HG03378 (cell line): ENCODE measurements at regions not wholly inside any gene's neighbourhood (a gene's known extent, or its start where the extent isn't known, plus 50 kb on each side); places are given as distances from the start of the nearest gene placed in this dataset.

Experiments used
- ATAC-seq: cut with Tn5 transposase; IDR thresholded peaks from one replicate; pipeline ENCODE4 v1.9.1; 2021; ENCODE audit warnings: mild to moderate bottlenecking, moderate library complexity; ENCODE audit not compliant: unreplicated experiment

- no peak for ATAC-seq
Measured at GRCh38 chr2:226018641-226019040, 619.1 kb downstream of the NYAP2 start.

GRCh38 chr2:226017537-226017936 is 618.0 kb downstream of the NYAP2 start:
- ATAC-seq: no peak

- ATAC-seq: no peak
Measured at GRCh38 chr2:226017107-226017506, 617.6 kb downstream of the NYAP2 start.

GRCh38 chr2:226011716-226012450 is 612.4 kb downstream of the NYAP2 start:
- no peak for ATAC-seq

- peak; percentile 74 for ATAC-seq
Measured at GRCh38 chr2:226002438-226002837, 602.9 kb downstream of the NYAP2 start.

GRCh38 chr2:226001716-226002115 is 602.2 kb downstream of the NYAP2 start:
- no peak for ATAC-seq

GRCh38 chr2:225999692-226000091 is 600.2 kb downstream of the NYAP2 start:
- ATAC-seq: no peak

GRCh38 chr2:225998653-225999052 is 599.1 kb downstream of the NYAP2 start:
- no peak for ATAC-seq

- ATAC-seq: no peak
Measured at GRCh38 chr2:225998116-225998515, 598.6 kb downstream of the NYAP2 start.

- no peak for ATAC-seq
Measured at GRCh38 chr2:225996462-225996828, 596.9 kb downstream of the NYAP2 start.

- ATAC-seq: no peak
Measured at GRCh38 chr2:225995796-225996461, 596.4 kb downstream of the NYAP2 start.

GRCh38 chr2:225994748-225995405 is 595.4 kb downstream of the NYAP2 start:
- no peak for ATAC-seq

- ATAC-seq: no peak
Measured at GRCh38 chr2:225993430-225993829, 593.9 kb downstream of the NYAP2 start.

- no peak for ATAC-seq
Measured at GRCh38 chr2:225989809-225990208, 590.3 kb downstream of the NYAP2 start.

- no peak for ATAC-seq
Measured at GRCh38 chr2:225980372-225980771, 580.9 kb downstream of the NYAP2 start.

GRCh38 chr2:225971433-225971832 is 571.9 kb downstream of the NYAP2 start:
- no peak for ATAC-seq

GRCh38 chr2:225948903-225949302 is 549.4 kb downstream of the NYAP2 start:
- ATAC-seq: no peak

GRCh38 chr2:225938991-225939390 is 539.5 kb downstream of the NYAP2 start:
- no peak for ATAC-seq

GRCh38 chr2:225937625-225938187 is 538.2 kb downstream of the NYAP2 start:
- ATAC-seq: no peak

GRCh38 chr2:225932811-225933413 is 533.4 kb downstream of the NYAP2 start:
- ATAC-seq: no peak

- no peak for ATAC-seq
Measured at GRCh38 chr2:225930687-225931086, 531.2 kb downstream of the NYAP2 start.
